RWPE2 (cell line): ENCODE measurements at regions not wholly inside any gene's neighbourhood (a gene's known extent, or its start where the extent isn't known, plus 50 kb on each side); places are given as distances from the start of the nearest gene placed in this dataset.

Experiments used
- ATAC-seq: fragments of 200-7000 bp; cut with Tn5 transposase; 3 replicates; pipeline ENCODE4 v1.9.1; 2021; ENCODE audit warnings: low read depth
- DNase-seq: peaks from one replicate; pipeline ENCODE4 v3.0.0-alpha.2; 2020; ENCODE audit warnings: low spot score
- H3K27ac ChIP-seq: fragments of 450-650 bp; 2 replicates; pipeline ENCODE4 v1.5.1; 2017; ENCODE audit warnings: mild to moderate bottlenecking; ENCODE audit not compliant: poor library complexity, severe bottlenecking
- H3K27me3 ChIP-seq: fragments of 250-450 bp; sonication (Bioruptor Pico); 2 replicates; pipeline ENCODE4 v1.5.1; 2021; ENCODE audit warnings: mild to moderate bottlenecking, moderate library complexity; ENCODE audit not compliant: insufficient read depth, poor library complexity, severe bottlenecking
- H3K36me3 ChIP-seq: fragments of 250-450 bp; sonication (Bioruptor Pico); 2 replicates; pipeline ENCODE4 v1.5.1; 2020; ENCODE audit warnings: low read depth, mild to moderate bottlenecking, moderate library complexity
- H3K4me1 ChIP-seq: fragments of 250-450 bp; sonication (Bioruptor Pico); 2 replicates; pipeline ENCODE4 v1.5.1; 2021; ENCODE audit warnings: mild to moderate bottlenecking, moderate library complexity; ENCODE audit not compliant: insufficient read depth, poor library complexity, severe bottlenecking
- H3K4me3 ChIP-seq: fragments of 250-450 bp; sonication (Bioruptor Pico); 2 replicates; pipeline ENCODE4 v1.5.1; 2021; ENCODE audit warnings: mild to moderate bottlenecking, moderate library complexity; ENCODE audit not compliant: severe bottlenecking
- H3K9me3 ChIP-seq: fragments of 250-450 bp; sonication (Bioruptor Pico); 2 replicates; pipeline ENCODE4 v1.5.1; 2021; ENCODE audit warnings: mild to moderate bottlenecking, moderate library complexity; ENCODE audit not compliant: severe bottlenecking
- CTCF ChIP-seq: fragments of 450-650 bp; IDR thresholded peaks from one replicate; pipeline ENCODE4 v1.5.1; 2017; ENCODE audit warnings: mild to moderate bottlenecking, moderate library complexity; ENCODE audit not compliant: poor library complexity, severe bottlenecking

DNA sequence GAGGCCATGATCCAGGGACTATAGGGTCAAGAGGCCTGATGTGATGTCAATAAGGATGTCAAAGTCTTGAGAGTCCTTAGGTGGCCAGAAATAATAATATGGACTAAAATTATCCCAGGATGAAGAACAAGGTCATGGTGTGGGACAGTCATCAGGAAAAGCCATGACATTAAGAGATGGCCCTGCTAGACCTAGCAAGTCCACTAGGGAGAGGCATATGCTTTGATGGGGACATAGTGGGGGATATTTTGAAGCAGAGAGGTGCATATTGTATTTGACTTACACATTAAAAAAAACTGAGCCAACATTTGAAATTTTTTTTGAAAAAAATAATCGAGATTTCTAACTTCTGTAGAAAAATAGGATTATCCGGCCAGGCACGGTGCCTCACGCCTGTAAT lies 53.3 kb upstream of the CXCR4 start:
- ATAC-seq = no peak

GRCh38 chr2:136168720-136169119 lies 50.8 kb upstream of the CXCR4 start:
- DNase-seq = no peak
- H3K4me1 ChIP-seq = no peaks in the 10 kb centered on the region
- H3K36me3 ChIP-seq = no peaks in the 10 kb centered on the region

More for the DNA sequence above, 53.3 kb upstream of the CXCR4 start:
- Histone ChIP-seq H3K4me1 (no peaks in the 10 kb centered on the region), H3K4me3 (no peak overlapping the region), H3K9me3 (no peaks in the 10 kb centered on the region), H3K27me3 (no peaks in the 10 kb centered on the region), H3K27ac (no peak overlapping the region), H3K36me3 (no peaks in the 10 kb centered on the region)
- no peak for DNase-seq
- no peak for TF ChIP-seq CTCF

GRCh38 chr2:136167721-136168475 lies 49.9 kb upstream of the CXCR4 start:
- Histone ChIP-seq H3K4me1 (no peaks in the 10 kb centered on the region), H3K9me3 (no peaks in the 10 kb centered on the region), H3K27ac (no peak overlapping the region), H3K4me3 (no peak overlapping the region), H3K27me3 (no peaks in the 10 kb centered on the region), H3K36me3 (no peaks in the 10 kb centered on the region)
- TF ChIP-seq CTCF = no peak
- DNase-seq = no peak
- ATAC-seq = no peak

More at GRCh38 chr2:136168720-136169119, 50.8 kb upstream of the CXCR4 start:
- Histone ChIP-seq H3K27me3 (no peaks in the 10 kb centered on the region), H3K27ac (no peak overlapping the region), H3K4me3 (no peak overlapping the region), H3K9me3 (no peaks in the 10 kb centered on the region)
- no peak for TF ChIP-seq CTCF
- no peak for ATAC-seq
